Sigmoid colon (tissue), 6 donors: ENCODE measurements at regions not wholly inside any gene's neighbourhood (a gene's known extent, or its start where the extent isn't known, plus 50 kb on each side); places are given as distances from the start of the nearest gene placed in this dataset.

ENCODE experiments used
- DNase-seq: peaks from one replicate; pipeline ENCODE4 v3.0.0-alpha.2; 2019
- H3K27ac ChIP-seq, 4 donors: fragments of 200-600 bp; sonication (generic); one replicate each; pipeline ENCODE4 v1.5.1; 2016 to 2019; ENCODE audit warnings: mild to moderate bottlenecking in 1 of 4
- H3K27me3 ChIP-seq, 3 donors: fragments of 200-600 bp; sonication (generic); one replicate each; pipeline ENCODE4 v1.5.1; 2019; ENCODE audit warnings: mild to moderate bottlenecking in 1 of 3
- H3K36me3 ChIP-seq, 4 donors: fragments of 200-600 bp; sonication (generic); one replicate each; pipeline ENCODE4 v1.5.1; 2016 to 2019
- H3K4me1 ChIP-seq, 4 donors: fragments of 200-600 bp; sonication (generic); one replicate each; pipeline ENCODE4 v1.5.1; 2017 to 2019
- H3K4me3 ChIP-seq, 4 donors: fragments of 200-600 bp; sonication (generic); one replicate each; pipeline ENCODE4 v1.5.1; 2017 to 2019; ENCODE audit warnings: mild to moderate bottlenecking in 2 of 4, moderate library complexity in 1 of 4
- H3K9me3 ChIP-seq, 4 donors: fragments of 200-600 bp in 3 of 4; sonication (generic) in 3 of 4; one replicate each; pipeline versions ENCODE4 v1.5.1 to v1.6.1; 2013 to 2019
- CTCF ChIP-seq, 4 experiments: fragments of 450-650 bp in 3 of 4; fragments of 200-600 bp in 1 of 4; IDR thresholded peaks; one replicate each; pipeline ENCODE4 v1.5.1; 2016 to 2019; ENCODE audit warnings: antibody characterized with exemption in 4 of 4, mild to moderate bottlenecking in 3 of 4, moderate library complexity in 2 of 4
- EP300 ChIP-seq, 4 donors: sonication (generic); formaldehyde crosslinking; IDR thresholded peaks; one replicate each; pipeline ENCODE4 v1.6.1; 2017; ENCODE audit warnings: antibody characterized with exemption in 4 of 4
- POLR2A ChIP-seq, 2 donors: fragments of 450-650 bp; IDR thresholded peaks; one replicate each; pipeline ENCODE4 v1.6.1; 2016; ENCODE audit warnings: antibody characterized with exemption in 2 of 2, mild to moderate bottlenecking in 2 of 2, moderate library complexity in 2 of 2
- POLR2AphosphoS5 ChIP-seq, 4 donors: sonication (generic); formaldehyde crosslinking; IDR thresholded peaks; one replicate each; pipeline ENCODE4 v1.6.1; 2017; ENCODE audit warnings: antibody characterized with exemption in 4 of 4
- WGBS, 2 donors: extraction: QIAGEN DNeasy Blood & Tissue Kit; methylation state at CpG; one replicate each; pipeline ENCODE4 v1.1.7; 2013; 5-methylcytosine and 5-hydroxymethylcytosine counted together
- intact Hi-C: fragments of 100-400 bp; cut with DNase I; formaldehyde crosslinking; loops from one replicate; pipeline ENCODE4 v1.15.1; 2023
- donor health status: healthy with polysubstance abuse.
- donor health status: healthy.

- intact Hi-C loops: no loop called here
- WGBS, 2 donors: 64 to 65% methylated on average over 2 of the region's 2 CpGs
Observed at GRCh38 chr2:58410549-58410948, 169.4 kb upstream of the FANCL start.

GRCh38 chr2:58407487-58407886 lies 166.4 kb upstream of the FANCL start:
- H3K36me3 ChIP-seq: no peaks in the 10 kb centered on the region
- TF ChIP-seq POLR2A (IDR thresholded peaks at IDR 0.05): no peak
- no peak for TF ChIP-seq CTCF (IDR thresholded peaks at IDR 0.05)
- no peak for TF ChIP-seq POLR2AphosphoS5 (IDR thresholded peaks at IDR 0.05)
- no peak for TF ChIP-seq EP300 (IDR thresholded peaks at IDR 0.05)
- intact Hi-C loops: no loop called here
- H3K4me1 ChIP-seq: no peaks in the 10 kb centered on the region
- H3K4me3 ChIP-seq: no peak overlapping the region
- WGBS, 2 donors: 84 to 86% methylated on average over 4 of the region's 4 CpGs
- DNase-seq: no peak
- no peaks in the 10 kb centered on the region for H3K9me3 ChIP-seq
- H3K27me3 ChIP-seq: no peaks in the 10 kb centered on the region
- H3K27ac ChIP-seq: no peak overlapping the region

More at GRCh38 chr2:58410549-58410948, 169.4 kb upstream of the FANCL start:
- Histone ChIP-seq H3K27ac (no peak overlapping the region), H3K4me1 (no peaks in the 10 kb centered on the region), H3K27me3 (no peaks in the 10 kb centered on the region), H3K4me3 (no peak overlapping the region), H3K36me3 (no peaks in the 10 kb centered on the region), H3K9me3 (no peaks in the 10 kb centered on the region)
- DNase-seq: no peak
- no peak for TF ChIP-seq POLR2A (IDR thresholded peaks at IDR 0.05)
- TF ChIP-seq POLR2AphosphoS5 (IDR thresholded peaks at IDR 0.05): no peak
- no peak for TF ChIP-seq EP300 (IDR thresholded peaks at IDR 0.05)

GRCh38 chr2:58405341-58405740 lies 164.2 kb upstream of the FANCL start:
- no peak overlapping the region for H3K27ac ChIP-seq
- no peaks in the 10 kb centered on the region for H3K4me1 ChIP-seq
- DNase-seq: no peak
- WGBS, 2 donors: 65 to 75% methylated on average over 1 of the region's 1 CpG
- H3K27me3 ChIP-seq: no peaks in the 10 kb centered on the region
- no peak overlapping the region for H3K4me3 ChIP-seq
- TF ChIP-seq POLR2AphosphoS5 (IDR thresholded peaks at IDR 0.05): no peak
- TF ChIP-seq EP300 (IDR thresholded peaks at IDR 0.05): no peak
- TF ChIP-seq CTCF (IDR thresholded peaks at IDR 0.05): no peak
- TF ChIP-seq POLR2A (IDR thresholded peaks at IDR 0.05): no peak
- intact Hi-C loops: no loop called here
- no peaks in the 10 kb centered on the region for H3K9me3 ChIP-seq
- H3K36me3 ChIP-seq: no peaks in the 10 kb centered on the region

GRCh38 chr2:58401936-58402335 lies 160.8 kb upstream of the FANCL start:
- Histone ChIP-seq H3K27ac (no peak overlapping the region), H3K4me3 (no peak overlapping the region), H3K27me3 (no peaks in the 10 kb centered on the region), H3K36me3 (no peaks in the 10 kb centered on the region), H3K9me3 (no peaks in the 10 kb centered on the region), H3K4me1 (no peaks in the 10 kb centered on the region)
- no peak for TF ChIP-seq EP300 (IDR thresholded peaks at IDR 0.05)
- TF ChIP-seq POLR2A (IDR thresholded peaks at IDR 0.05): no peak
- TF ChIP-seq POLR2AphosphoS5 (IDR thresholded peaks at IDR 0.05): no peak
- no peak for TF ChIP-seq CTCF (IDR thresholded peaks at IDR 0.05)
- WGBS, 2 donors: 73 to 75% methylated on average over 2 of the region's 2 CpGs
- DNase-seq: no peak
- intact Hi-C loops: no loop called here

- DNase-seq: no peak
- H3K4me1 ChIP-seq: no peaks in the 10 kb centered on the region
- no peak overlapping the region for H3K27ac ChIP-seq
- H3K27me3 ChIP-seq: no peaks in the 10 kb centered on the region
- intact Hi-C loops: no loop called here
- TF ChIP-seq POLR2A (IDR thresholded peaks at IDR 0.05) (no peak), EP300 (IDR thresholded peaks at IDR 0.05) (no peak), CTCF (IDR thresholded peaks at IDR 0.05) (no peak), POLR2AphosphoS5 (IDR thresholded peaks at IDR 0.05) (no peak)
- no peaks in the 10 kb centered on the region for H3K9me3 ChIP-seq
- H3K36me3 ChIP-seq: no peaks in the 10 kb centered on the region
- H3K4me3 ChIP-seq: no peak overlapping the region
Observed at GRCh38 chr2:58398406-58398805, 157.3 kb upstream of the FANCL start.
